ENCODE measurements at regions not wholly inside any gene's neighbourhood (a gene's known extent, or its start where the extent isn't known, plus 50 kb on each side); places are given as distances from the start of the nearest gene placed in this dataset.
A peak's percentile ranks its signal among the peaks of the same experiment; 100 is the strongest.

GRCh38 chr5:37926732-37927131 is 86.9 kb upstream of the GDNF start:
- H3K9me3 ChIP-seq (replicated peaks in 1 of 3), result no peaks in the 10 kb centered on the region
- H3K4me3 ChIP-seq, result no peak overlapping the region
- no peak for DNase-seq
- H3K4me1 ChIP-seq (replicated peaks in 1 of 2), result no peaks in the 10 kb centered on the region
- TF ChIP-seq CTCF (IDR thresholded peaks at IDR 0.05), result no peak
- TF ChIP-seq POLR2A (IDR thresholded peaks at IDR 0.05), result no peak
- no peaks in the 10 kb centered on the region for H3K36me3 ChIP-seq (replicated peaks in 1 of 2)
- H3K27me3 ChIP-seq, result no peaks in the 10 kb centered on the region
- no peak overlapping the region for H3K27ac ChIP-seq
- intact Hi-C loops (cut with DNase I), result no loop called here
- WGBS, 4 donors, result 80 to 89% (median 83%) methylated on average over 2 of the region's 2 CpGs

- no peak overlapping the region for H3K27ac ChIP-seq
- intact Hi-C loops (cut with DNase I), result no loop called here
- 78 to 87% (median 78%) methylated on average over 1 of the region's 1 CpG for WGBS, 4 donors
These were observed 81.6 kb upstream of the GDNF start for GRCh38 chr5:37921452-37921851.

GRCh38 chr5:37918424-37918823 is 78.6 kb upstream of the GDNF start:
- Histone ChIP-seq H3K36me3 (replicated peaks in 1 of 2) (no peaks in the 10 kb centered on the region), H3K27ac (no peak overlapping the region), H3K27me3 (no peaks in the 10 kb centered on the region), H3K4me3 (no peak overlapping the region), H3K9me3 (replicated peaks in 1 of 3) (no peaks in the 10 kb centered on the region), H3K4me1 (replicated peaks in 1 of 2) (no peaks in the 10 kb centered on the region)
- WGBS, 4 donors, result 30 to 45% (median 39%) methylated on average over 1 of the region's 1 CpG
- intact Hi-C loops (cut with DNase I), result no loop called here
- no peak for TF ChIP-seq POLR2A (IDR thresholded peaks at IDR 0.05)
- no peak for TF ChIP-seq CTCF (IDR thresholded peaks at IDR 0.05)
- peak in 5 of 7 donors; percentile 13 to 51 (median 34) for DNase-seq

More at GRCh38 chr5:37921452-37921851, 81.6 kb upstream of the GDNF start:
- no peak for TF ChIP-seq POLR2A (IDR thresholded peaks at IDR 0.05)
- no peak for TF ChIP-seq CTCF (IDR thresholded peaks at IDR 0.05)
- Histone ChIP-seq H3K4me3 (no peak overlapping the region), H3K4me1 (replicated peaks in 1 of 2) (no peaks in the 10 kb centered on the region), H3K9me3 (replicated peaks in 1 of 3) (no peaks in the 10 kb centered on the region), H3K36me3 (replicated peaks in 1 of 2) (no peaks in the 10 kb centered on the region), H3K27me3 (no peaks in the 10 kb centered on the region)
- DNase-seq, result no peak

- 82 to 86% (median 86%) methylated on average over 5 of the region's 5 CpGs for WGBS, 4 donors
- Histone ChIP-seq H3K4me3 (no peak overlapping the region), H3K9me3 (replicated peaks in 1 of 3) (no peaks in the 10 kb centered on the region), H3K36me3 (replicated peaks in 1 of 2) (no peaks in the 10 kb centered on the region), H3K4me1 (replicated peaks in 1 of 2) (no peaks in the 10 kb centered on the region), H3K27ac (no peak overlapping the region), H3K27me3 (no peaks in the 10 kb centered on the region)
- TF ChIP-seq CTCF (IDR thresholded peaks at IDR 0.05) (no peak), POLR2A (IDR thresholded peaks at IDR 0.05) (no peak)
- no peak for DNase-seq
- intact Hi-C loops (cut with DNase I), result no loop called here
These were observed 76.7 kb upstream of the GDNF start for GRCh38 chr5:37916525-37916924.

Data from adrenal gland (tissue), 9 donors.